ENCODE measurements at regions not wholly inside any gene's neighbourhood (a gene's known extent, or its start where the extent isn't known, plus 50 kb on each side); places are given as distances from the start of the nearest gene placed in this dataset.

- DNase-seq, result no peak
- intact Hi-C loops (cut with DNase I), result no loop called here
Observed at GRCh38 chr2:4662161-4662779, 958.9 kb downstream of the DCDC2C start.

GRCh38 chr2:4668381-4668780 is 965.0 kb downstream of the DCDC2C start:
- DNase-seq, result no peak
- intact Hi-C loops (cut with DNase I), result no loop called here

- intact Hi-C loops (cut with DNase I), result no loop called here
- no peak for DNase-seq
Observed at GRCh38 chr2:4670331-4670730, 967.0 kb downstream of the DCDC2C start.

DNA sequence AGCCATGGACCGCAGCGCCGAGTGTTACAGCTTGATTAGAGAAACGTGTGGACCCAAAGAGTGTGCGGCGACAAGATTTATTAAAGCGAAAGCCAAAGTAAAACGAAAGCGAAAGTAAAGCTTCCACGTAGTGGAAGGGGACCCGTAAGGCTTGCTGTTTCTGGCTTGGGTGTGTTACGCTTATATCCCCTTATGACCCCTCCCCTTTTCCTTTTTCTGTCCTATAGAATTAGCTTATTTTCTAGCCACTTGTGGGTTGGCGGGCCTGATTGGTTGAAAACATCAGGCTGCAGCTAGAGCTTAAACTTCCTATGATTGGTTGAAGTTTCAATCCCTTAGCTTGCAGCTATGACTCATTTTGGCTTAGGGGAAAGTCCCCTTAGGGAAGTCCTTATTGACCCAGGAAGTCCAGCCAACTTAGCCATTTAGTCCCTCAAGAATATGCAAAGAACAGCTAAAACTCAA is 969.7 kb downstream of the DCDC2C start:
- no peak for DNase-seq
- intact Hi-C loops (cut with DNase I), result no loop called here

GRCh38 chr2:4674007-4674406 is 970.6 kb downstream of the DCDC2C start:
- DNase-seq, result no peak
- intact Hi-C loops (cut with DNase I), result no loop called here

DNA sequence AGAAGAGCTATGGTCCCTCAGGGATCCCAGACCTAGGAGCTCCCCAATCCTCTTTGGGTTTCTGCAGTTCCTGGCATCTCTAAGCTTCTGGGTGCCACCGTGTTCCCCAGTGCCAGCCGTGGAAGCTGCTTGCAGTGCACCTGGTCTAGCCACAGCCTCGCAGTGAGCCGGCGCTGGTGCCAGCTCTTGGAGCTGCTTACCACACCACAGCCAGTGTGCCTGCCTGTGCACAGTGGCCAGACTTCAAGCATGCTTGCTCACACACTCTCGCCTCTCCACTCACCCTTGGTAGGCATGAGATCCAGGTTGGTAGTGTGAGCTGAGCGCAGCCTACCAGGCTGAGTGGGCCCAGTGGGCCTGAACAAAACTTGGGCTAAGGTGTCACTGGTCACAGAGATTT is 971.9 kb downstream of the DCDC2C start:
- intact Hi-C loops (cut with DNase I), result no loop called here
- DNase-seq, result no peak

DNA sequence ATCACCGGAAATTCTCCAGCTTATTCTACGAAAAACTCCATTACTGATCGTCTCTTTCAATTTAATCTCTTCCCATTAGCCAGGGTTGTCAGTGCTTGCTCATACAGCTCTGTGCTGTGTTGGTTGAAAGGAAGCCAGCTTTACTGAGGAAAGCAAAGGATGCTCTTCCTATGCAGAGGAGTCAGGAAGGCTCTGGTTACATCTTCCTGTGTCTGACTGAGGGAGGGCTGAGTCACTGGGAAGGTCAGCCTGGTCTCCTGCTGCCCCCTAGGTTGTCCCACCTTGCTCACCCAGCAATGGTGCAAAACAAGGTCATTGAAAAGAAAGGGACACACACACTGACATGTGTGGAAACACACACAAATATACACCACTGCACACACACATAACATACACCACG is 975.6 kb downstream of the DCDC2C start:
- intact Hi-C loops (cut with DNase I), result no loop called here
- no peak for DNase-seq

DNA sequence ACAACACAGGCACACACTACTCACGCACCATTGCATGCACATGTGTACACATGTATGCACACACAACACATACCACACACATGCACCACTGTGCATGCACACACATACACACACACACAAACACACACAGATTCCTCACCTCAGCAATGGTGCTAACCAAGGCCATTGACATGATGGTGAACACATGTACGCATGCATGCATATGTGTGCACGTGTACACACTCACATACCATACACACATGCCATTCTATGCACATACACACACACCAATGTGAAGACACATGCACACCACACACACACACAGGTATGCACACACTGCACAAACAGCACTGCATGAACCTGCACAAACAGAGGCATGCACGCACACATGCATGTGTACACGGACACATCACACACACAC is 976.0 kb downstream of the DCDC2C start:
- no peak for DNase-seq
- intact Hi-C loops (cut with DNase I), result no loop called here

DNA sequence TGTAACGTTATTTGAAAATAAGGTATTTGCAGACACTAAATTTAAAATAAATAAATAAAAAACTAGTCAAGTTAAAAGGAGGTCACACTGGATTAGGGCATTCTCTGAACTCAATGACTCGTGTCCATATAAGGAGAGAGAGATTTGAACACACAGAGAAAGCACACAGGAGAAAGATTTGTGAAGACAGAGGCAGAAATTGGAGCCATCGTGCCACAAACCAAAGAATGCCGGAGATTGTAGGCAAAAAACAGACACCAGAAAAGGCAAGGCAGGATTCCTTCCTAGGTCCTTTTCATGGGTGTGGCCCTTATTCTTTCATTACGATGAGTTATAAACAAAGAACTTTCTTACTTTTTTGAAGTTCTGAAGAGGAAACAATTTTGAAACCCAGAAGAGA is 981.5 kb downstream of the DCDC2C start:
- DNase-seq, result no peak
- intact Hi-C loops (cut with DNase I), result no loop called here

DNA sequence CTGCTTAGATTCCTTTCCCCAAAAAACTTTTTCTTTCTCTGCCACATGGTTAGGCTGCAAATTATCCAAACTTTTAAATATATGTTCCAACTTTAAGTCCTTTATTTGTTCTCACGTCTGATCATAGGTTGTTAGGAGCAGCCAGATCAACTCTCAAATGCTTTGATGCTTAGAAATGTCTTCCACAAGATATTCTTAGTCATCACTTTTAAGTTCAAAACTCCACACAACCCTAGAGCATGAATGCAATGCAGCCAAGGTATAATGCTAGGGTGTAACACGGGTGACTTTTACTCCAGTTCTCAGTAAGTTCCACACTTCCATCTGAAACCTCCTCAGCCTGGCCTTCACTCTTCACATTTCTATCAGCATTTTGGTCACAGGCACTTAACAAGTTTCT is 987.5 kb downstream of the DCDC2C start:
- DNase-seq, result no peak
- intact Hi-C loops (cut with DNase I), result no loop called here

DNA sequence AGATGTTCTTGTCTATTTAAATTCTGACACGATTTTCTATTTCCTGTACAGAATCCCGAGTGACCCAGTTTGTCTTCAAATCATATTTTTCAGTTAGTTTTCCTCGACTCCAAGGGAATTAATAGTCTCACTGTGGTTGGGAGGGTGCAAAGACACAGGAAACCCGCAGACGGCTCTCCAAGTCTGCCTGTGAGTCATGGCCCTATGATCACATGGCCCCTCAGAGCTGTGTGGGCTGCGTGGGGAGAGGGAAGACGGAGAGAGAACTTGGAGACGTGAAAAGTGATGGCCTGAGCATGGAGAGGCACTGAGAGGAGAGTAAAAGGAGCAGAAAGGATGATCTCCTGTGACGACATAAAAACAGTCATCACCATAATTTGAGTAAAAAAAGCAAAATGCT is 989.9 kb downstream of the DCDC2C start:
- DNase-seq, result peak in 6 of 10 donors; percentile 11 to 87 (median 64)
- intact Hi-C loops (cut with DNase I), result no loop called here

GRCh38 chr2:4695281-4695861 is 992.0 kb downstream of the DCDC2C start:
- DNase-seq, result no peak
- intact Hi-C loops (cut with DNase I), result no loop called here

GRCh38 chr2:4715065-4715464 is 977.1 kb upstream of the SOX11 start:
- DNase-seq, result no peak

DNA sequence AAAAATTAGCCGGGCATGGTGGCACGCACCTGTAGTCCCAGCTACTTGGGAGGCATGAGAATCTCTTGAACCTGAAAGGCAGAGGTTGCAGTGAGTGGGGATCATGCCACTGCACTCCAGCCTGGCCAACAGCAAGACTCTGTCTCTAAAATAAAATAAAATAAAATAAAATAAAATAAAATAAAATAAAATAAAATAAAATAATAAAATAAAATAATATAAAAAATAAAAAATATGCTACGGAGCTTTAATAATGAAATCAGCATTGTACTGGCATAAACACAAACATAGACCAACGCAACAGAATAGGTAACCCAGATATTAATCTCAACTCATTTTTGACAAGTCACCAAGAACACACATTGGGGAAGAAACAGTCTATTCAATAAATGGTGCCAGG is 973.4 kb upstream of the SOX11 start:
- intact Hi-C loops (cut with DNase I), result no loop called here
- no peak for DNase-seq

More at GRCh38 chr2:4715065-4715464, 977.1 kb upstream of the SOX11 start:
- intact Hi-C loops (cut with DNase I), result no loop called here

DNA sequence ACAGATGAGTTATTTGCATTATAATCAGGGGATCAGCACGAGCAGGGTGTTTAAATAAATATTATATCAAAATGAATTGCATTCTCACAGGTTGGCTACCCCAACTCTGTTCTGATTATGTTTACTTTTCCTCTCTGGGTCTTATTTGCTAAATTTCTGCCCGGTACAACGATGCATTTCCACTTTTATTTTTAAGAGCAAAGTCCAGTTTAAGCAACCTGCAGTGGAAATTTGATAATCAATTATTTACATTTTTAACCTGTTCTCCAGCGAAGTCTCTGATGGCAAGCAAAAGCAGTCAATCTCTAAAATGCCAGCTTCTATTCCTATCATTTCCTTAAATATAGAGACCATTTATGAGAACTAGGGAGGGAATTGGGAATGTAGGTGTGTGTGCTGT is 966.6 kb upstream of the SOX11 start:
- no peak for DNase-seq
- intact Hi-C loops (cut with DNase I), result no loop called here

DNA sequence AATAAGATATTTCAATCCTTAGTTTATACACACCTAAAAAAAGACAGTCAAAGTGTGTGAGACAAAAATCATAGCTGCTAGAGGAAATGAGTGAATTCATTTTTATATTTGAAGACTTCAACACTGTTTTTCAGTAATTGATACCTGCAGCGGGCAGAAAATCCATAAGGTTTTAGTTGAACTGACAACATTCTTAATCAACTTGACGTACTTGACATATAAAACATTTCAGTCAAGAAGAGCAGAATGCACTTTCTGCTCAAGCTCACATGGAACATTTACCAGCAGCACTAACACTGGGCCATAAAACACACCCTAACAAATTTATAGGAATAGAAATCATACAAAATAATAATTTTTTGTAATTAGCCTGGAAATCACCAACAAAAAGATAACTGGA is 959.6 kb upstream of the SOX11 start:
- intact Hi-C loops (cut with DNase I), result no loop called here
- DNase-seq, result no peak

DNA sequence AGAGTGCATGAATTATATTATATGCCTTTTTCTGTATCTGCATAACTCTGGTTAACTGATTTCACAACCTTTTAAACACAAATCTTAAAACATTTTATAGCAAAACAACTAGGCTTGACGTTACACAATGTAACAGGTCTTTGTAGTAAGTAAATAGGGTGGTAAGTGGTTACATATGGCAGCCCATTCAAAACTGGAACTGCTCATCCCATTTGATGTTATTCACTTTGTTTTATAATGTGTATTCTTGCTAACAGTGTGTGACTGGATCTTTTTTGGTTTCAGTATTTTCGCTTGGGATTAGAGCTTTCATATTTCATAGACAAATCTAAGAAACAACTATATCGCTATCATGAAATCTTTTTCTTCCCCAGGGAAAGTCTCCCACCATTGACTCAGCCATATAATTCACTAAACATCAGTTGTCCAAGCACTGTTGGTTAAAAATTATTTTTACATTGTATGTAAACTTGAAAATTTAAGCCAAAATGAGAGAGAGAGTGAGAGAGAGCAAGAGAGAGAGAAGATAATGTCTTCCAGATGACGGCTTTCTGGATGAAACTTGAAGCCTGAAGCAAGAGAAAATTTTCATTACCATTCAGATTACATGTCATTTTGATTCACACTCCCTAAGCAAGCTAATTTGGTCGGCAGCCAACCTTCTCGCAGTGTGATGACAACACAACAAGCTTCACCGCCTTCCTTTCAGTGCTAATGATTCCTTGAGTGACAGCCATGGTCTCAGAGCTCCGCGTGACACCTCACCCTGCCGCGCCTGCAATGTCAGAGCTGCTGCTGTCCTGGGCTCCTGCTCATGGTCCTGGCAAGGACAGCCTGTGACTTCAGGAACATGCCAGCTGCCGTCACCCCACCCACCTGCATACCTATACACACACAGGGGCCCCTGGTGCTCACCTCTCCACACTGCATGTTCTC is 946.9 kb upstream of the SOX11 start:
- DNase-seq, result peak in 4 of 10 donors; percentile 11 to 84 (median 66)
- intact Hi-C loops (cut with DNase I), result no loop called here

DNA sequence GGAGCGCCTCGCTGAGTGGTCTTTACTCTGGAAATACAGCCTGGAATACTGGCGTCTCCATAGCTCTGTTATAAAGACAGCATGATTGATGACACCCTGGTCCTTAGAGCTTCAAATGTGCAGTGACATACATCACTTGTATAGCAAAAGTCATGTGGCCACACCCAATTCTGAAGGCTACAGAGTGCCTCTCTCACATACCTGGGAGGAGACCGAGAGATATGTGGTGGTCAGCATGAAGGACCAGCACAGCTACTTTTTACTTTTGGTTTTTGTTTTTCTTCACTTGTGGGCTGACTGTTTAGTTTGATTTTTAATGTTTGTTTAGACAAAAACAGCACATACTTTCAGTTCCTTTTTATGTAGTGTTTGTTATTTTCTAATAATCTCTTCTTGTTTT is 938.5 kb upstream of the SOX11 start:
- no peak for DNase-seq
- intact Hi-C loops (cut with DNase I), result no loop called here

GRCh38 chr2:4762951-4763376 is 929.2 kb upstream of the SOX11 start:
- intact Hi-C loops (cut with DNase I), result no loop called here
- DNase-seq, result peak in 3 of 10 donors; percentile 2 to 72 (median 21)

DNA sequence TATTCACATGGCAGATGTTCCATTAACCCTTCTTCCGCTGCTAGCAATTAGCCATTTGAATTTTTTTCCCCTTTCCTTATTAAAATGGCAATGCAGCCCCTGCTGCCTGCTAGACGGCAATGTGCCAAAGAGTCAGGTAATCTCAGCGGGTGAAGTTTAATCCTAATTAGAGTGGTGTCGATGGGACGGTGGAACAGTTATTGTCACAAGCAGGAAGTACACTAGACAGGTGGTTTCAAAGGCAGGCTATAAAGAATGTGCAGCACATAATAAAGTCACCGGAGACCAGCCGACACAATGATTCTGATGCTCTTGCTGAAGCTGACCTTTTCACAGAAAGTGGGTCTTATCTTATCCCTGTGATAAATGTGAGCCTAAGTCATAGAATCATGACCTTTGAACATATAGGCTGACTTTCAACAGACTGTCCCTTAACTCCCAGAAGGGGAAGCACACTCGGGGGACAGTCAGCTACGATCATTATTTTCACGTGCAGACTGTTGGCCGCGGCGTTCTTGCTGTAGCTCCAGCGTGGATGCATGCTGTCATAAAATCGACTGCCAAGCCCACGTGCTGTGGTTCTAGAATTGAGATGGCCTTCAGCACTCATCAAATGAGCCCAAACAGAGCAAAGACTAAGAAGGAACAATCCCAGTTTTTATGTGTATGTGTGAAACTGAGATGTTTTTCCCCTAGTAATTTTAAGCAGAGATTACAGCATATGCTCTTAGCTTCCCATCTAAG is 926.2 kb upstream of the SOX11 start:
- peak in 1 of 10 donors; percentile 57 for DNase-seq
- intact Hi-C loops (cut with DNase I), result no loop called here

- DNase-seq, result no peak
- intact Hi-C loops (cut with DNase I), result no loop called here
Observed at GRCh38 chr2:4775668-4776067, 916.5 kb upstream of the SOX11 start.

All from posterior cingulate gyrus (tissue), 11 donors.